ENCODE measurements at regions not wholly inside any gene's neighbourhood (a gene's known extent, or its start where the extent isn't known, plus 50 kb on each side); places are given as distances from the start of the nearest gene placed in this dataset.

GRCh38 chr1:164006621-164007020, 552.4 kb upstream of the PBX1 start:
- TF ChIP-seq POLR2AphosphoS5 (IDR thresholded peaks at IDR 0.05; ENCODE audit: low read depth, low read length), result no peak
- no peak for TF ChIP-seq POLR2A (IDR thresholded peaks at IDR 0.05; ENCODE audit: low read depth, low read length)
- no peak for TF ChIP-seq TAF1 (IDR thresholded peaks at IDR 0.05; ENCODE audit: borderline replicate concordance, low read depth, low read length)

All from GM12892 (cell line).